Large intestine (tissue), 3 donors: ENCODE measurements at regions not wholly inside any gene's neighbourhood (a gene's known extent, or its start where the extent isn't known, plus 50 kb on each side); places are given as distances from the start of the nearest gene placed in this dataset.
"Not testable (repeated sequence)": the region's sequence is repeated elsewhere in the genome, so short reads cannot be mapped to it uniquely, and the experiment has no call there.

ENCODE experiments used
- DNase-seq, 2 donors: peaks; one replicate each; pipeline versions ENCODE4 v3.0.0 to v3.0.0-alpha.2; 2013
- H3K27ac ChIP-seq: one replicate; pipeline ENCODE4 v1.5.1; 2013; ENCODE audit warnings: low read length
- H3K27me3 ChIP-seq: 2 replicates; pipeline ENCODE4 v1.6.1; 2013; ENCODE audit warnings: low read length; ENCODE audit not compliant: control insufficient read depth, insufficient read depth
- H3K36me3 ChIP-seq: 2 replicates; pipeline ENCODE4 v1.6.1; 2013; ENCODE audit warnings: low read length; ENCODE audit not compliant: control insufficient read depth, insufficient read depth
- H3K4me1 ChIP-seq: one replicate; pipeline ENCODE4 v1.6.1; 2013; ENCODE audit warnings: low read length; ENCODE audit not compliant: control insufficient read depth, insufficient read depth
- H3K4me3 ChIP-seq: one replicate; pipeline ENCODE4 v1.5.1; 2013; ENCODE audit warnings: low read length
- H3K9me3 ChIP-seq: one replicate; pipeline ENCODE4 v1.6.1; 2013; ENCODE audit warnings: mild to moderate bottlenecking, low read depth, low read length, moderate library complexity; ENCODE audit not compliant: control insufficient read depth
- WGBS: methylation state at CpG from one replicate; pipeline ENCODE4 v1.1.5; 2013; ENCODE audit warnings: low lambda C conversion rate; ENCODE audit not compliant: insufficient coverage; 5-methylcytosine and 5-hydroxymethylcytosine counted together

DNA sequence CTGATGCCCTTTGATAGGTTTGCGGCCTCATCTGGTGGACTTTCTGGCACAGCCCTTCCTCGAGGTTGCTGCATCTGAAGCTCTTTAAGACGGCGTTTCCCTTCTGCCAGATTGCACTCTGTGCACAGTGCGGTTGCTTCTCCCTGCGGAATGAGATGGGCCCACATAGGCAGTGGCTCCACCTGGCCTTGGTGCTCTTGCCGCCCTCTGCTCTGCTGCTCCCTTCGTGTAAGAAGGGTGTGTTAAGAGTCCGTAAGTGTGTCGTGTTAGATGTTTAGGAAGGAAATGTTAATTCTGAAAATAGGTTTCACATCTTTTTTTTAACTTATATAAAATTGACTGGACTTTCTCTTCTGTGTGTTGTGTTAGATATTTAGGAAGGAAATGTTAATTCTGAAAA, 240.3 kb downstream of the RTP5 start:
- WGBS, result no CpG with 5 or more reads among the region's 10 CpGs
- H3K9me3 ChIP-seq, H3K36me3 ChIP-seq, H3K27ac ChIP-seq, H3K4me3 ChIP-seq, DNase-seq, H3K4me1 ChIP-seq, H3K27me3 ChIP-seq: not testable (repeated sequence)

DNA sequence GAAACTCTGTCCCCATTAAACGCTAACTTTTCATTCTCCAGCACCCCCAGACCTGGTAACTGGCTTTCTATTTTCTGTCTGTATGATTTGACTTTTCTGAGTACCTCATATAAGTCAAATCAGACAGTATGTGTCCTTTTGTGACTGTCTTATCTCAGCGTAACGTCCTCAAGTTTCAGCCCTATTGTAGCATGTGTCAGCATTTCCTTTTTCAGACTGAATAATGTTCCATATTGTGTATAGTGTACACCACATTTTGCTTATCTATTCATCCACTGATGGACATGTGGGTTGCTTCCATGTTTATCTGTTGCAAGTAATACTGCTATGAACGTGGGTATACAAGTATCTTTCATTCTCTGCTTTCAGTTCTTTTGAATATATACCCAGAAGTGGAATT, 242.4 kb downstream of the RTP5 start:
- not testable (repeated sequence) for H3K9me3 ChIP-seq, H3K4me1 ChIP-seq, H3K27ac ChIP-seq, DNase-seq, H3K4me3 ChIP-seq, H3K36me3 ChIP-seq, H3K27me3 ChIP-seq
- no CpG with 5 or more reads among the region's 4 CpGs for WGBS

DNA sequence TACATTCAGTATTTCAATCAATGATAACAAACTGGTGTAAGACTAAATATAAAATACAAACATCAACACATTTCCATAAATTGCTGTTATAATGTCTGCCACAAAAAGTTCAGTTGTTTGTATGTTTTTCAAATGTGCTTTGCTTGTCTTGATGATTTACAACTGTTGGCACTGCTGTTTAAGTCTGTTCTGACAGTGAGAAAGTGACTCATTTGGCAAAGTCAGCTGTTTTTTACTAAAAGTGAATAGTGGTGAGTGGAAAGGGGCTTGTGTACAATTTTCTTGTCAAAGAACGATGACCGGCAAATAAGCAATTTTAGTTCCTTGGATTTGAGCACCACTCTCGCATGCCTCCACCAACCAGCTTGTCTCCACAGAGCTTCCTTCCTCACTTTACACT, 244.0 kb downstream of the RTP5 start:
- H3K4me1 ChIP-seq, H3K4me3 ChIP-seq, DNase-seq, H3K9me3 ChIP-seq, H3K27me3 ChIP-seq, H3K27ac ChIP-seq, H3K36me3 ChIP-seq: not testable (repeated sequence)
- no CpG with 5 or more reads among the region's 3 CpGs for WGBS

DNA sequence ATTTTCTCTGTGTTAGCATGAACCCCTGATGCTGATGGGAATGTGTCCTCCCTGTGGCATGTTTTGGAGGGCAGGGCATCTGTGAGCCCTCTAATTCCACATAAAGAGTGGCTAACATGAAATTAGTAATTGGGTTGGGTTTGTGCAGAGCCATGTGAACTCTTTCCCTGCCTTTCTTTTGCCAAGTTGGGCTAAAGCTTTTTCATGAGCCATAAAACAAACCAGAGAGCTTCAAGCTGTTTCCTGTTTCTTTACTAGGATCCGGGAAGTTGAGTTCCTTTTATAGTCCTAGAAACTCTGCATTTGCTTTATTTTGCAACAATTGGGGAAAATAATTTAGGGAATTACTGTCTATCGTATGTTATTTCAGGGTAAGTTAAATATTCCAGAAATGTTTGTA, 247.1 kb downstream of the RTP5 start:
- not testable (repeated sequence) for H3K36me3 ChIP-seq, H3K27me3 ChIP-seq, H3K4me3 ChIP-seq, H3K27ac ChIP-seq, H3K9me3 ChIP-seq, H3K4me1 ChIP-seq, DNase-seq
- WGBS, result no CpG with 5 or more reads among the region's 2 CpGs

DNA sequence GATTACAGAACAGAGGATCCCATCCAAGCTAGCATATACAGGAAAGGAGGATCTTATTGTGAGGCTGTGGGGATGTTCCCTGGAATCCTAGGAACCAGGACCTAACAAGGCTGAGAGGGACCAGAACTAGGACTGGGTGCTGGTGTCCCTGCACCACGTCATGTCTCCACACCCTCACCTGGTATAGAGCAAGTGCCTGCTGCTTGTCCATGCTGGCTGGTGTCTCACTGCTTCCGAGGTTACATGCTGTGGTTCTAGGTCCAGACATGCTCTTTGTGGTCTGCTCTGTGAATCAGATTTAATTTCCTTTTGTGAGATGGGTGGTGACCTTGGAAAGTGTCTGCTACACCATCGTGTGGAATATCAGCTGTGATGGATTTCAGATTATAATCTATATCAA, 247.8 kb downstream of the RTP5 start:
- H3K4me1 ChIP-seq, H3K36me3 ChIP-seq, H3K4me3 ChIP-seq, DNase-seq, H3K27me3 ChIP-seq, H3K27ac ChIP-seq, H3K9me3 ChIP-seq: not testable (repeated sequence)
- WGBS, result no CpG with 5 or more reads among the region's 3 CpGs

DNA sequence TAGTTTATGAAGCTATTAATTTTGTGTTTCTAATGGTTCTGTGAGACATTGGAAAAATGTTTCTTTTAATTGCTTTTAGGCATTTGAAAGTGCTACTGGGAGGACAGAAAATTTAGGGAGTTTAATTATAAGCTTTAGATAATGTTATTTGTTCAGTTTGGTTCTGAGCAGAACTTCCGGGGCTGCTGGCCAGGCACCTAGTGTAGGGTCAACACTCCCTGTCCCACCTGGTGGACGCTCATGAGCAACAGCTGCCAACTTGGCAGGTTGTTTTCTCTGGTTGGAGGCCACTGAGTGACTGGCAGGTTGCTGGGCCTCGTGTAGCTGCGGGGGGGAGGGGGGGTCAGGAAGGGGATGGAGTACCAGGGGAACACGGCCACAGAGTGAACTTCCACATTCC, 250.2 kb downstream of the RTP5 start:
- no CpG with 5 or more reads among the region's 5 CpGs for WGBS
- not testable (repeated sequence) for H3K4me3 ChIP-seq, H3K27ac ChIP-seq, H3K36me3 ChIP-seq, H3K9me3 ChIP-seq, DNase-seq, H3K4me1 ChIP-seq, H3K27me3 ChIP-seq

DNA sequence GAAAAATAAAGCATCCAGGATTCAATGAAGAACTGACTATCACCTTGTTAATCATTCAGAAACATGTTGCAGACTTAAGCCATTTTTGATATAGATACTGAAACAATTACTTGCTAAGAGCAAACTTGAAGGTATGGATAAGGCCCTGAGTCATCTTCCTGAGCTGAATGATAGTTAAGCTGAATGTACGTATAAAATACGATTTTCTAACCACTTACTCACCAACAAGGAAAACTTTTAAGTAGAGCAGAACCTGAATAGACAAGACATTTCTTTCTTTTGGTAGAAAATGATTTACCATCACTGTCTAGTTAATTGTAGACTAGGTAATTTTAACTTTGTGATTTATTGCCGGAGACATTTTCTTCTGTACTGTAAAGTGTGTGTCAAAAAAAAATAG, 261.2 kb downstream of the RTP5 start:
- H3K36me3 ChIP-seq, H3K4me1 ChIP-seq, H3K4me3 ChIP-seq, DNase-seq, H3K27ac ChIP-seq, H3K9me3 ChIP-seq, H3K27me3 ChIP-seq: not testable (repeated sequence)
- WGBS, result no CpG with 5 or more reads among the region's 3 CpGs

DNA sequence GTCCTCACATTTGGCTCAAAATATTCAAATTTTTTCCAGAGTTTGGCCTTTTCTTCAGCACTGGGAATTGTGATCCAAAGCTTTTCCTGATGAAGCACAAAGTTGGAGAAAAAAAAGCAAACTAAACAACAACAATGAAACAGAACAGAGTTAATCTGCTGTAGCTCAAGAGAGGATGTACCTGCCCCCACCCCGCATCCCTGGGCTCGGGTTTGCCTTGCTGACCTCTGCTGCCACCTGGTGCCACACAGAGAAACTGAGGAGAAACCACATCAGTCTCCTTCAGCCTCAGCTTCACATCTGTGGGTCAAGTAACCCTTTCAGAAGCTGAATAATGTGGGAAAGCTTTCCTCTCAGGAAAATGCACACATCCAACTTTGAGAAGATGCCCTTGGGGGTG, 290.4 kb downstream of the RTP5 start:
- DNase-seq, H3K27me3 ChIP-seq, H3K27ac ChIP-seq, H3K4me3 ChIP-seq, H3K4me1 ChIP-seq, H3K9me3 ChIP-seq, H3K36me3 ChIP-seq: not testable (repeated sequence)
- no CpG with 5 or more reads among the region's 2 CpGs for WGBS

DNA sequence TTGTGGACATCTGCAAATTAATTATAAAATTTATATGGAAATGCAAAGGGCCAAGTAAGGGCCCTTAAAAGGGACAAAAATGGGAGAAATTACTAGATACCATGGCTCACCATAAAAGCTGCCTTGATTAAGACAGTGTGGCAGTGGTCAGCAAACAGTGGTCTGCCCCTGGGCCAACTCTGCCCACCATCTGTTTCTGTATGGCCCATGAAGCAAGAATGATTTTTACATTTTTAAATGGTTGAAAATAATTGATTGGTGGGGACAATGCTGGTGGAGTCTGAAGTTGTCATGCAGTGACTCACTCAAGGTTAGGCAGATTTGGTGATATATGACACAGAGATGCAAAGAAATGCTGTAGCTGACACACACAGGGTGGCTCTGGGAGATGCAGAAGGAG, 295.6 kb downstream of the RTP5 start:
- not testable (repeated sequence) for H3K27ac ChIP-seq, H3K36me3 ChIP-seq, H3K4me1 ChIP-seq, H3K9me3 ChIP-seq, H3K27me3 ChIP-seq, DNase-seq, H3K4me3 ChIP-seq

DNA sequence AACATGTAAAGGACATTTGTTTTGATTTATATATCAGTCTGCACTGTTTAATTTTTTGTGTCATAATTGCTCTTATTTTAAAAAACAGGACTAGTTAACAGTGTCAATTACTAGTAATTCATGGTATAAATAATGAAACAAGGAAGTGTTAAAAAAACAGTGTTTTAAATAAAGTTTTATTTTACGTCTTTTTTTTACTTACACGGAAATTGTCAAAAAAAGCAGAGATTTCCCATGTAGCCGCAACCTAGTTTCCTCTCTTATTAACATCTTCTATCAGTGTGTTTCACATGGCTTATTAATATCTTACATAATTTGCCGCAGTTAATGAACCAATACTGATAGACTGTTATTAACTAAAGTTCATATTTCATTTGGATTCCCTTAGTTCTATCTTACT, 301.8 kb downstream of the RTP5 start:
- WGBS, result 100% methylated on average over 3 of the region's 4 CpGs
- not testable (repeated sequence) for H3K36me3 ChIP-seq

More for the DNA sequence above, 301.8 kb downstream of the RTP5 start:
- H3K9me3 ChIP-seq, H3K4me1 ChIP-seq, H3K4me3 ChIP-seq, H3K27ac ChIP-seq, DNase-seq, H3K27me3 ChIP-seq: not testable (repeated sequence)
